Neural progenitor cell (in vitro differentiated cells): ENCODE measurements at regions not wholly inside any gene's neighbourhood (a gene's known extent, or its start where the extent isn't known, plus 50 kb on each side); places are given as distances from the start of the nearest gene placed in this dataset.

Experiments
- CTCF ChIP-seq: fragments of 200-600 bp; sonication (generic); IDR thresholded peaks from 2 replicates; pipeline ENCODE4 v1.5.1; 2017; ENCODE audit warnings: antibody characterized with exemption, mild to moderate bottlenecking
- EZH2 ChIP-seq: fragments of 200-600 bp; sonication (generic); IDR thresholded peaks from 2 replicates; pipeline ENCODE4 v1.6.1; 2017; ENCODE audit warnings: antibody characterized with exemption, mild to moderate bottlenecking, moderate library complexity
- EZH2phosphoT487 ChIP-seq: fragments of 200-600 bp; sonication (generic); IDR thresholded peaks from 2 replicates; pipeline ENCODE4 v1.6.1; 2017; ENCODE audit warnings: antibody characterized with exemption

- TF ChIP-seq CTCF (no peak), EZH2phosphoT487 (no peak), EZH2 (no peak)
Measured at GRCh38 chr15:97101572-97101971, 771.1 kb downstream of the NR2F2 start.
